ENCODE measurements at regions not wholly inside any gene's neighbourhood (a gene's known extent, or its start where the extent isn't known, plus 50 kb on each side); places are given as distances from the start of the nearest gene placed in this dataset.
"Not testable (repeated sequence)": the region's sequence is repeated elsewhere in the genome, so short reads cannot be mapped to it uniquely, and the experiment has no call there.

DNA sequence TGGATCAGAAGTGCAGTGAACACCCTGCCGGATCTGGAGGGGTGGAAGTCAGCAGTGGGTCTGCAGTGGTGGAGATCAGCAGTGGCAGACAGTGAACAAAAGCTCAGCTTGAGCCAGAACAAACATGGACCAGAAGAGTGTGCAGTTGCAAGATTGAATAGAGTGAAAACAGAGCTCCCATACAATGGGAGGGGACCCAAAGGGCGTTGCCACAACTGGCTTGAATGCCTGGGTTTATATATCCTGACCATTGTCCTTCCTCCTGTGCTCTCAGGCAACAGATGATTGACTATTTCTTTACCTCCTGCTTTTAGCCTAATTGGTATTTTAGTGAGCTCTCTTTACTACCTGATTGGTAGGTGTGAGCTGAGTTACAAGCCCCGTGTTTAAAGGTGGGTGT lies 522.1 kb downstream of the TMEM135 start:
- not testable (repeated sequence) for DNase-seq (ENCODE audit: low read depth in 2 of 2)

- no peak for DNase-seq (ENCODE audit: low read depth in 2 of 2)
Observed at GRCh38 chr11:87555101-87555500, 517.4 kb downstream of the TMEM135 start.

GRCh38 chr11:87548797-87549196 lies 511.1 kb downstream of the TMEM135 start:
- no peak for DNase-seq (ENCODE audit: low read depth in 2 of 2)

DNA sequence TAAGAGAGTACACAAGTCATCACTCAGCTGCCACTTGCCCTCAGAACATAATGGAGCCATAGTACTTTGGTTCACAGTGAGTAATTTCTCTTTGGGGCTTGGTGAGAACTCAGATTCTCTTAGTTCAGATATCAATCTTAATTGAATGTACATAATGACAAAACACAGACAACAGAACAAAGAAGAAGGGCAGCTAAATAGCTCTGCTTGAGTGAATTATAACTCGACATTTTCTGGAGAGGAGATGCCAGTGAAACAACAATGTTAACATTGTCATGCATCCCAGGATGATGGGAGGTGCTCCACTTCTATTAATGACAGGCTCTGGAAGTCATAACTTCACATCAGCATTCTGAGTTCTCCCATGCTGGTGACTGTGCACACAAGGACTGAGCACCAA lies 508.1 kb downstream of the TMEM135 start:
- no peak for DNase-seq (ENCODE audit: low read depth in 2 of 2)

- no peak for DNase-seq (ENCODE audit: low read depth in 2 of 2)
Observed at GRCh38 chr11:87539596-87539995, 501.9 kb downstream of the TMEM135 start.

DNA sequence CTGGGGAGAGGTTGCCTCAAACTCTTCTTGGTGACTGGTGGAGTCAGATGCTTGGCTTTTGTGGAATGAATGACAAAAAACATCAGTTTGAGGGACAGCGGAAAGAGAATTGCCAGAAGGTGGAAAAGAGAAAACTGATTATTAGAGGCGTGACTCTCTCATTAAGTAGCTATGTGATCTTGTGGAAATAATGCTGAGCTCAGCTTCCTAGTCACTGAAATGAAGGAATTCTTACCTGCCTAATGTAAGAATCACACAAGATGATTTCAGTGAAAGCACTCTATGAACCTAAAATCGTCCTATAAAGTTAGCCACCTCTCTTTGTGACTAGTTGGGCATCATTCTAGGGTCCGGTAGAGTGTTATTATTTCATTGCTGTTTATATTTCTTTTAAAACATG lies 498.8 kb downstream of the TMEM135 start:
- DNase-seq (ENCODE audit: low read depth in 2 of 2) = no peak

- DNase-seq (ENCODE audit: low read depth in 2 of 2) = no peak
Observed at GRCh38 chr11:87536016-87536415, 498.3 kb downstream of the TMEM135 start.

DNA sequence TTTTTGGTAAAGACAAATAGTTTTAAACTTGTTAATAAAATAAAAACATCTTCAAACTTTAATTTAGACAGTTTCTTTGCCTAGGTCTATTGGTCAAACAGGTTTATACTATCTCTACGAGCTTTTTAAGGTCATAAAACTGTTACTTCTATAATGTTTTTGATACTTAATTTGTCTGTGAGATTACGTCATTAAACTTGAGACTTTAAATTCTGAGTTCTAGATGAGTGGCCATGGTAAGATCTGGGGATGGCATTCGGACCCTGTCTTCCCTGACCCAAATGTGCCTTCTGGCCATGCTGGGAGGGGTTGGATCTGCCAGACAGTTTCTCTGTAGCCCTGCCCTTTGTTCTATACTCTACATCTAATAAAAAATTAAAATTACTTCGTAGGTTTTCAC lies 497.8 kb downstream of the TMEM135 start:
- DNase-seq (ENCODE audit: low read depth in 2 of 2) = no peak

DNA sequence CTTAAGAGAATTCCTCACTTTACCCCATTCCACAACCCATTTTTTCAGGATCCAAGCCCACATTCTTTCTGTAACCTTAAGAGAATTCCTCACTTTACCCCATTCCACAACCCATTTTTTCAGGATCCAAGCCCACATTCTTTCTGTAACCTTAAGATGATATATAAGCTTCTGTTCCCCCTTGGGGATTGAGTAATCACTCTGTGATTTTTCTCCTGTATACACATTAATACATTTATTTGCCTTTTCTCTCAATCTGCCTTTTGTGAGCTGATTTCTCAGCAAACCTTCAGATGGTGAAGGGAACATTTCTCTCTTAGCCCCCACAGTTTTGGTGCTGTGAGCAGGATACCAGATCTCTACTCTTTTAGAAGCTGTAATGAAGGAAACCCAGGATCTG lies 494.1 kb downstream of the TMEM135 start:
- DNase-seq (ENCODE audit: low read depth in 2 of 2) = not testable (repeated sequence)

DNA sequence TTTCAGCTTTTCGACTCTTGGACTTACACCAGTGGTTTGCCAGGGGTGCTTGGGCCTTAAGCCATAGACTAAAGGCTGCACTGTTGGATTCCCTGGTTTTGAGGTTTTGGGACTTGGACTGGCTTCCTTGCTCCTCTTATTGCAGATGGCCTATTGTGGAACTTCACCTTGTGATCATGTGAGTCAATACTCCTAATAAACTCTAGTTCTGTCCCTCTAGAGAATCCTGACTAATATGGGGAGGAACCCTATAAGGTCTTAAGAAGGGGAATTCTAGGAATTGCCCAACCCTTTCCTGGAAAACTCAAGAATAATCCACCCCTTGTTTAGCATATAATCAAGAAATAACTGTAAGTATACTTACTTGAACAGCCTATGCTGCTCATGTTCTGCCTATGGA lies 491.8 kb downstream of the TMEM135 start:
- no peak for DNase-seq (ENCODE audit: low read depth in 2 of 2)

DNA sequence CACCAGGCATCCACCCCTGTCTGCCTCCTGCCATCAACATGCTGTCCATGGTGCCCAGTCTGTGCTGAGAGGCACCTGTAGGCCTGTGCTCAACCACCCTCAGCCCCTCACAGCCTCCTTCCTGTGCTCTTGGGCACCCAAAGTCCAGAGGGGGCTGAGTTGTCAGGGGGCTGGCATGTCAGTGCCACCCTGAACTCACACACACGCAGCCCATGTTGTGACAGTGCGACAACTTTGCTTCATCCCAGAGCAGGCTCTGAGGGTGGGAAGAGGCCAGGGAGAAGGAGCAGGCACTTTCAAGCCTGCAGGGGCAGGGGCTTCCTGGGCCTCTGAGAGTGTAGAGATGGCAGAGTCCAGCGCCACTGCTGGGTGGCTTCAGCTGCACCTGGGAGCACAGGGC lies 491.0 kb downstream of the TMEM135 start:
- no peak for DNase-seq (ENCODE audit: low read depth in 2 of 2)

GRCh38 chr11:87523276-87523675 lies 485.5 kb downstream of the TMEM135 start:
- DNase-seq (ENCODE audit: low read depth in 2 of 2) = no peak

- no peak for DNase-seq (ENCODE audit: low read depth in 2 of 2)
Observed at GRCh38 chr11:87518266-87518665, 480.5 kb downstream of the TMEM135 start.

DNA sequence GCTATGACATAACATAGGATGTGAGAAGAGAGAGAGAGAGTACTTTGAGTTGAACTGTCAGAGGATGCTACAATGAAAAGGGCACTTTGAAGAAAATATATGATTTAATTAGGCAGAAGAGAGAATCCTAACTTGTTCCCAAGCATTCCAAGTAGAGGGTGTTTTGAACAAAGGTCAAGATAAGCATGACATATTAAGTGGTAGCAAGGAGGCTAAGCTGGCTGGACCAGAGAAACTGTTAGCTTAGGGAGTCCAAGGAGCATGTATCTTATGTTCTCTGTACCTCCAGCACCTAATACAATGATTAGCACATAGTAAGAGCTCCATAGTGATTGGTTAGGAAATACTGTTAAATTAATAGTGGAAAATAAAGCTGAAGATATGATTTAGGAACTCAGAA lies 479.6 kb downstream of the TMEM135 start:
- no peak for DNase-seq (ENCODE audit: low read depth in 2 of 2)

DNA sequence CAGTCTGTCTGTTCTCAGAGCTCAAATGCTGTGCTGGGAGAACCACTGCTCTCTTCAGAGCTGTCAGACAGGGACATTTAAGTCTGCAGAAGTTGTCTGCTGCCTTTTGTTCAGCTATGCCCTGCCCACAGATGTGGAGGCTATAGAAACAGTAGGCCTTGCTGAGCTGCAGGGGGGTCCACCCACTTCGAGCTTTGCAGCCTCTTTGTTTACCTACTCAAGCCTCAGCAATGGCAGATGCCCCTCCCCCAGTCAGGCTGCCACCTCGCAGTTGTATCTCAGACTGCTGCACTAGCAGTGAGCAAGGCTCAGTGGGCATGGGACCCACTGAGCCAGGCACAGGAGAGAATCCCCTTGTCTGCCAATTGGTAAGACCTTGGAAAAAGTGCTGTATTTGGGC lies 470.0 kb downstream of the TMEM135 start:
- DNase-seq (ENCODE audit: low read depth in 2 of 2) = not testable (repeated sequence)

GRCh38 chr11:87506946-87507345 lies 469.2 kb downstream of the TMEM135 start:
- DNase-seq (ENCODE audit: low read depth in 2 of 2) = not testable (repeated sequence)

- DNase-seq (ENCODE audit: low read depth in 2 of 2) = no peak
Observed at GRCh38 chr11:87501388-87501787, 463.7 kb downstream of the TMEM135 start.

GRCh38 chr11:87494936-87495335 lies 457.2 kb downstream of the TMEM135 start:
- not testable (repeated sequence) for DNase-seq (ENCODE audit: low read depth in 2 of 2)

GRCh38 chr11:87494026-87494425 lies 456.3 kb downstream of the TMEM135 start:
- DNase-seq (ENCODE audit: low read depth in 2 of 2) = not testable (repeated sequence)

GRCh38 chr11:87493516-87493915 lies 455.8 kb downstream of the TMEM135 start:
- DNase-seq (ENCODE audit: low read depth in 2 of 2) = no peak

GRCh38 chr11:87491381-87491780 lies 453.6 kb downstream of the TMEM135 start:
- DNase-seq (ENCODE audit: low read depth in 2 of 2) = no peak

GRCh38 chr11:87490671-87491070 lies 452.9 kb downstream of the TMEM135 start:
- no peak for DNase-seq (ENCODE audit: low read depth in 2 of 2)

DNA sequence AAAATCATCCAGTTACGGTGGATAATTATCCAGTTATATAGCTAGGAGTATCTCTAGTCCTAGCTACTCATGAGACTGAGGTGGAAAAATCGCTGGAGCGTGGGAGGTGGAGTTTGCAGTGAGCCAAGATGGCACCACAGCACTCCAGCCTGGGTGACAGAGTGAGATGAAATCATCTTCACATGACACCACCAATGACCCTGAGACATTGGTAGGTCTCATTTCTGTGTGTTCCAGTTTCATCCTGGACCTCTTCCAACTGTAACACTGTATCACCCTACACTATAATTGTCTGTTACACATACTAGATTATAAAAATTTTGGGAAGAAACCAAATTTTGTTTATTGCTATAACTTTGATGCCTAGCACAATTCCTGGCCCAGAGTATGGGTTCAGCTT lies 446.8 kb downstream of the TMEM135 start:
- no peak for DNase-seq (ENCODE audit: low read depth in 2 of 2)

- DNase-seq (ENCODE audit: low read depth in 2 of 2) = no peak
Observed at GRCh38 chr11:87477321-87477720, 439.6 kb downstream of the TMEM135 start.

- DNase-seq (ENCODE audit: low read depth in 2 of 2) = no peak
Observed at GRCh38 chr11:87473174-87473573, 435.4 kb downstream of the TMEM135 start.

Measured in dermis microvascular lymphatic vessel endothelial cell (primary cell).